ENCODE measurements at regions not wholly inside any gene's neighbourhood (a gene's known extent, or its start where the extent isn't known, plus 50 kb on each side); places are given as distances from the start of the nearest gene placed in this dataset.

DNA sequence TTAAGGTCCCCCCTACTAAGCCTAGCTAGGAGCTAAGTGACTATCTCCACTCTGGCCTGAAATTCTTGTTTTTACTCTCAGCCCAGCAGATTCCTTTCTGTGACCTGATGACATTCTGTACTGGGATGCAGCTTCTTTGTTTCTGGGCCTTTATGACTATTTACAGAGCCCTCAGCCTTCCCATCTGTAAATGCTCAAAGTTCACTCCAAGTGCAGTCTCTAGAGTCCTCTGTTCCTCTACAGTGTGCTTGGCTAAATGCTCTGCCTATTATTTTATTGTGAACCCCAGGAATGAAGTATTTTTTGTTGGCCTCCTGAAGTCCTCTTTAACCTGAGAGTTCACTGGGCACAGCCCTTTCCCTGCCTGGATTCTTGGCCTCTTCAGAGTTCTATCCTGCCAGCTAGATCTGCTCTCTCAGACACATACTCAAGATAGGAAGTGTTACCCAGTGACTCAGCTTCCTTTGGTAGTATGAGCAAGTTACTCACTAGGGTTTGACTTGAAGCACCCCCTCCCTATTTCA lies 278.1 kb upstream of the P2RY1 start:
- no peak for ATAC-seq
- POLR2A ChIA-PET, result no interaction called here
- BruUV-seq (replicated peaks), result no TSS peak

More for the DNA sequence above, 278.1 kb upstream of the P2RY1 start:
- DNase-seq (ENCODE audit: low read depth, low spot score), result no peak
- H3K4me1 ChIP-seq (ENCODE audit: control insufficient read depth in 1 of 2, insufficient read depth in 2 of 2, low read length in 2 of 2), result no peaks in the 10 kb centered on the region
- H3K9me3 ChIP-seq (ENCODE audit: control insufficient read depth in 1 of 2, insufficient read depth in 1 of 2, low read depth in 1 of 2, low read length in 2 of 2), result no peaks in the 10 kb centered on the region
- ChIA-PET CTCF (no interaction called here), RAD21 (ENCODE audit: low non-redundant PET in 1 of 2, low total read pairs in 2 of 2, uncharacterized antibody in 2 of 2, unreplicated experiment in 2 of 2) (no interaction called here)
- intact Hi-C loops (cut with micrococcal nuclease), result no loop called here
- H3K9ac ChIP-seq (ENCODE audit: low read length), result no peak overlapping the region
- no peak overlapping the region for H3K4me2 ChIP-seq (ENCODE audit: low read length)
- H4K20me1 ChIP-seq (ENCODE audit: insufficient read depth), result no peaks in the 10 kb centered on the region
- H2AFZ ChIP-seq (ENCODE audit: low read depth, low read length, poor library complexity, severe bottlenecking), result no peak overlapping the region
- no peaks in the 10 kb centered on the region for H3K36me3 ChIP-seq (ENCODE audit: control insufficient read depth in 1 of 2, insufficient read depth in 2 of 2, low read length in 2 of 2)
- no peaks in the 10 kb centered on the region for H3K27me3 ChIP-seq (ENCODE audit: insufficient read depth, low read length)
- no peak overlapping the region for H3K27ac ChIP-seq (ENCODE audit: low read depth, low read length)
- no peak overlapping the region for H3K4me3 ChIP-seq (replicated peaks in 1 of 2; ENCODE audit: low read depth in 1 of 2, low read length in 2 of 2)
- H3K9me2 ChIP-seq (ENCODE audit: insufficient read depth), result no peaks in the 10 kb centered on the region
- TF ChIP-seq POLR2A (IDR thresholded peaks at IDR 0.05; ENCODE audit: borderline replicate concordance, extremely low read depth, insufficient read depth, insufficient read length) (no peak), YY1 (IDR thresholded peaks at IDR 0.05; ENCODE audit: extremely low read depth, insufficient replicate concordance, low read depth, low read length) (no peak), SRF (IDR thresholded peaks at IDR 0.05; ENCODE audit: low read depth) (no peak), EGR1 (IDR thresholded peaks at IDR 0.05; ENCODE audit: low read depth) (no peak), SP1 (IDR thresholded peaks at IDR 0.05; ENCODE audit: low read depth) (no peak), SIN3A (IDR thresholded peaks at IDR 0.05; ENCODE audit: low read depth) (no peak), RAD21 (IDR thresholded peaks at IDR 0.05; ENCODE audit: low read depth) (no peak), EZH2 (IDR thresholded peaks at IDR 0.05) (no peak), ELF1 (IDR thresholded peaks at IDR 0.05; ENCODE audit: borderline replicate concordance, low read depth) (no peak), EZH2phosphoT487 (IDR thresholded peaks at IDR 0.05; ENCODE audit: borderline replicate concordance) (no peak), CBX3 (IDR thresholded peaks at IDR 0.05; ENCODE audit: low read depth) (no peak), POLR2AphosphoS5 (IDR thresholded peaks at IDR 0.05; ENCODE audit: low read depth, low read length) (no peak), REST (IDR thresholded peaks at IDR 0.05; ENCODE audit: low read depth) (no peak), ATF3 (IDR thresholded peaks at IDR 0.05) (no peak), ZNF274 (IDR thresholded peaks at IDR 0.05; ENCODE audit: low read depth, low read length) (no peak), ZFX (IDR thresholded peaks at IDR 0.05) (no peak), MAX (IDR thresholded peaks at IDR 0.05) (no peak)
- TF ChIP-seq, protein P1, sequence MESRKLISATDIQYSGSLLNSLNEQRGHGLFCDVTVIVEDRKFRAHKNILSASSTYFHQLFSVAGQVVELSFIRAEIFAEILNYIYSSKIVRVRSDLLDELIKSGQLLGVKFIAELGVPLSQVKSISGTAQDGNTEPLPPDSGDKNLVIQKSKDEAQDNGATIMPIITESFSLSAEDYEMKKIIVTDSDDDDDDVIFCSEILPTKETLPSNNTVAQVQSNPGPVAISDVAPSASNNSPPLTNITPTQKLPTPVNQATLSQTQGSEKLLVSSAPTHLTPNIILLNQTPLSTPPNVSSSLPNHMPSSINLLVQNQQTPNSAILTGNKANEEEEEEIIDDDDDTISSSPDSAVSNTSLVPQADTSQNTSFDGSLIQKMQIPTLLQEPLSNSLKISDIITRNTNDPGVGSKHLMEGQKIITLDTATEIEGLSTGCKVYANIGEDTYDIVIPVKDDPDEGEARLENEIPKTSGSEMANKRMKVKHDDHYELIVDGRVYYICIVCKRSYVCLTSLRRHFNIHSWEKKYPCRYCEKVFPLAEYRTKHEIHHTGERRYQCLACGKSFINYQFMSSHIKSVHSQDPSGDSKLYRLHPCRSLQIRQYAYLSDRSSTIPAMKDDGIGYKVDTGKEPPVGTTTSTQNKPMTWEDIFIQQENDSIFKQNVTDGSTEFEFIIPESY (IDR thresholded peaks at IDR 0.05; ENCODE audit: extremely low read depth, insufficient replicate concordance, low read length), result no peak
- no peaks in the 10 kb centered on the region for H3K79me2 ChIP-seq (ENCODE audit: insufficient read depth, low read length)
